Caco-2 (cell line): ENCODE measurements at regions not wholly inside any gene's neighbourhood (a gene's known extent, or its start where the extent isn't known, plus 50 kb on each side); places are given as distances from the start of the nearest gene placed in this dataset.

Experiments used
- BruUV-seq: library from RNA; stranded (reverse); fragments of 400-500 nt; replicated peaks from 2 replicates; lab custom pipeline; 2021; lab: Mats Ljungman, UMichigan
- CTCF ChIA-PET: fragments of 300-600 bp; sonication (Branson Sonifier 250); formaldehyde crosslinking; loops from one replicate; lab custom pipeline; 2022; ENCODE audit warnings: antibody characterized with exemption; lab: Charles Lee
- POLR2A ChIA-PET: fragments of 300-600 bp; sonication (Branson Sonifier 250); formaldehyde crosslinking; loops from one replicate; lab custom pipeline; 2022; ENCODE audit warnings: antibody characterized with exemption; lab: Charles Lee
- DNase-seq, 2 experiments: peaks; one replicate each; pipeline versions ENCODE4 v3.0.0 to v3.0.0-alpha.2; 2020 to 2022
- H3K27me3 ChIP-seq: replicated peaks from 2 replicates; pipeline ENCODE4 v1.6.0; 2011; ENCODE audit warnings: low read length; ENCODE audit not compliant: control insufficient read depth, insufficient read depth
- H3K36me3 ChIP-seq: 2 replicates; pipeline ENCODE4 v1.5.1; 2011; ENCODE audit warnings: low read length; ENCODE audit not compliant: control insufficient read depth, insufficient read depth
- H3K4me1 ChIP-seq: fragments of 250-450 bp; sonication (Bioruptor Pico); 2 replicates; pipeline ENCODE4 v1.5.1; 2020; ENCODE audit warnings: mild to moderate bottlenecking
- H3K4me3 ChIP-seq: 2 replicates; pipeline ENCODE4 v1.5.1; 2011; ENCODE audit warnings: low read depth, mild to moderate bottlenecking, control low read depth, low read length
- H3K9me3 ChIP-seq: fragments of 250-450 bp; sonication (Bioruptor Pico); 2 replicates; pipeline ENCODE4 v1.5.1; 2020; ENCODE audit warnings: mild to moderate bottlenecking, moderate library complexity
- H3K27ac Mint-ChIP-seq: one replicate; pipeline ENCODE4 v1.8.0; 2022; ENCODE audit warnings: mixed read lengths; ENCODE audit not compliant: unreplicated experiment
- H3K27me3 Mint-ChIP-seq: one replicate; pipeline ENCODE4 v1.8.0; 2022; ENCODE audit warnings: mixed read lengths; ENCODE audit not compliant: insufficient read depth, unreplicated experiment
- H3K36me3 Mint-ChIP-seq: one replicate; pipeline ENCODE4 v1.8.0; 2022; ENCODE audit warnings: mild to moderate bottlenecking, mixed read lengths; ENCODE audit not compliant: insufficient read depth, unreplicated experiment
- H3K4me1 Mint-ChIP-seq: one replicate; pipeline ENCODE4 v1.8.0; 2022; ENCODE audit warnings: low read depth, mixed read lengths; ENCODE audit not compliant: unreplicated experiment
- H3K4me3 Mint-ChIP-seq: one replicate; pipeline ENCODE4 v1.8.0; 2022; ENCODE audit warnings: mild to moderate bottlenecking, moderate library complexity, mixed read lengths; ENCODE audit not compliant: unreplicated experiment
- H3K9me3 Mint-ChIP-seq: one replicate; pipeline ENCODE4 v1.8.0; 2022; ENCODE audit warnings: mixed read lengths; ENCODE audit not compliant: unreplicated experiment
- intact Hi-C: fragments of 100-400 bp; cut with micrococcal nuclease; formaldehyde crosslinking; loops from one replicate; pipeline ENCODE4 v1.10.0; 2022; ENCODE audit not compliant: unreplicated experiment
- TF ChIP-seq, protein P1 (sequence below), 2 experiments: fragments of 200-600 bp in 1 of 2; IDR thresholded peaks; 1 replicate in 1 of 2; 2 replicates in 1 of 2; pipeline versions ENCODE4 v1.5.1 to v1.8.0; 2011 to 2022; ENCODE audit warnings: antibody characterized with exemption in 1 of 2, control low read depth in 1 of 2, inconsistent platforms in 1 of 2, low read depth in 1 of 2, low read length in 1 of 2, mild to moderate bottlenecking in 1 of 2, moderate library complexity in 1 of 2; ENCODE audit not compliant: insufficient read depth in 1 of 2, severe bottlenecking in 1 of 2, unreplicated experiment in 1 of 2

GRCh38 chr6:68575765-68576439 lies 59.2 kb upstream of the ADGRB3 start:
- peak; percentile 2 to 33 for DNase-seq

DNA sequence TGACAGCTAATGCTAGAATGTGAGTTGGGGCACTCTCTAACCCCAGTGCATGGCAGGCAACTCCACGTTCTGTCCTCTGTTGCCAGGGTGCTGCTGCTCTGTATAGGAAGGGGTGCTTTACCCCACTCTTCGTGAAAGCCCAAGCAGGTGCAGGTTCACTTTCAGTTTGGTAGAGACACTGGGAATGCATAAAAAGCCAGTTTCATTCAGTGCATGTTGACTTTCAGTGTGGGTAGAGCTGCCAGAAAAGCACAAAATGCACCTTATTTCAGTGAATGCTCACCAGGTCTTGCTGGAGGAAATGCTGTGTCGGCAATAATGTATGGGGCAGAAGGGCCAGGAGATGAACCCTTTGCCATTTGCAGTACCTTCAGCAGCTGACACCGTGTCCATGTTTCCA lies 62.1 kb upstream of the ADGRB3 start:
- 0 out of 2 replicates have a peak, but pooled peaks cover 6% of the 10 kb centered on the region for H3K9me3 ChIP-seq
- CTCF ChIA-PET = interaction anchor here (0.5 kb wide), 1 partner anchor 254 kb away, joined by 3 read pairs; no protein-coding TSS in a partner anchor
- H3K9me3 Mint-ChIP-seq = no peaks in the 10 kb centered on the region

More at GRCh38 chr6:68575765-68576439, 59.2 kb upstream of the ADGRB3 start:
- no peak overlapping the region for H3K4me3 ChIP-seq
- no peaks in the 10 kb centered on the region for H3K4me1 ChIP-seq
- no peaks in the 10 kb centered on the region for H3K36me3 ChIP-seq
- no peaks in the 10 kb centered on the region for H3K36me3 Mint-ChIP-seq
- BruUV-seq = no TSS peak
- no peaks in the 10 kb centered on the region for H3K9me3 Mint-ChIP-seq
- H3K27ac Mint-ChIP-seq = no peak overlapping the region
- H3K9me3 ChIP-seq = no peaks in the 10 kb centered on the region
- intact Hi-C loops = loop anchor here (10.0 kb wide), 1 partner anchor 231 kb away; no protein-coding TSS in a partner anchor
- no peak overlapping the region for H3K4me3 Mint-ChIP-seq
- no peaks in the 10 kb centered on the region for H3K27me3 ChIP-seq
- H3K4me1 Mint-ChIP-seq = no peaks in the 10 kb centered on the region
- ChIA-PET POLR2A (interaction anchor here (0.6 kb wide), 1 partner anchor 1839 kb away, joined by 4 read pairs; no protein-coding TSS in a partner anchor), CTCF (no interaction called here)
- TF ChIP-seq, protein P1, sequence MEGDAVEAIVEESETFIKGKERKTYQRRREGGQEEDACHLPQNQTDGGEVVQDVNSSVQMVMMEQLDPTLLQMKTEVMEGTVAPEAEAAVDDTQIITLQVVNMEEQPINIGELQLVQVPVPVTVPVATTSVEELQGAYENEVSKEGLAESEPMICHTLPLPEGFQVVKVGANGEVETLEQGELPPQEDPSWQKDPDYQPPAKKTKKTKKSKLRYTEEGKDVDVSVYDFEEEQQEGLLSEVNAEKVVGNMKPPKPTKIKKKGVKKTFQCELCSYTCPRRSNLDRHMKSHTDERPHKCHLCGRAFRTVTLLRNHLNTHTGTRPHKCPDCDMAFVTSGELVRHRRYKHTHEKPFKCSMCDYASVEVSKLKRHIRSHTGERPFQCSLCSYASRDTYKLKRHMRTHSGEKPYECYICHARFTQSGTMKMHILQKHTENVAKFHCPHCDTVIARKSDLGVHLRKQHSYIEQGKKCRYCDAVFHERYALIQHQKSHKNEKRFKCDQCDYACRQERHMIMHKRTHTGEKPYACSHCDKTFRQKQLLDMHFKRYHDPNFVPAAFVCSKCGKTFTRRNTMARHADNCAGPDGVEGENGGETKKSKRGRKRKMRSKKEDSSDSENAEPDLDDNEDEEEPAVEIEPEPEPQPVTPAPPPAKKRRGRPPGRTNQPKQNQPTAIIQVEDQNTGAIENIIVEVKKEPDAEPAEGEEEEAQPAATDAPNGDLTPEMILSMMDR (IDR thresholded peaks at IDR 0.05; ENCODE audit: insufficient read depth in 1 of 2, low read depth in 1 of 2, low read length in 1 of 2, severe bottlenecking in 1 of 2, unreplicated experiment in 1 of 2) = no peak
- peaks cover 5% of the 10 kb centered on the region for H3K27me3 Mint-ChIP-seq

GRCh38 chr6:68572525-68572924 lies 62.6 kb upstream of the ADGRB3 start:
- H3K27me3 Mint-ChIP-seq = no peaks in the 10 kb centered on the region
- POLR2A ChIA-PET = no interaction called here
- no peak overlapping the region for H3K27ac Mint-ChIP-seq
- intact Hi-C loops = loop anchor here (1.0 to 10.0 kb wide), 3 partner anchors 65 to 228 kb away; partner anchors contain the start of gene ADGRB3
- no peaks in the 10 kb centered on the region for H3K4me1 Mint-ChIP-seq
- Histone ChIP-seq H3K27me3 (no peaks in the 10 kb centered on the region), H3K4me3 (no peak overlapping the region), H3K4me1 (no peaks in the 10 kb centered on the region), H3K36me3 (no peaks in the 10 kb centered on the region), H3K9me3 (0 out of 2 replicates have a peak, but pooled peaks cover 7% of the 10 kb centered on the region)
- no peaks in the 10 kb centered on the region for H3K9me3 Mint-ChIP-seq
- CTCF ChIA-PET = interaction anchor here (0.5 kb wide), 1 partner anchor 255 kb away, joined by 3 read pairs; no protein-coding TSS in a partner anchor
- TF ChIP-seq, protein P1 (IDR thresholded peaks at IDR 0.05; ENCODE audit: insufficient read depth in 1 of 2, low read depth in 1 of 2, low read length in 1 of 2, severe bottlenecking in 1 of 2, unreplicated experiment in 1 of 2) = peak; percentile 41 to 58
- H3K4me3 Mint-ChIP-seq = no peak overlapping the region
- peak; percentile 49 to 54 for DNase-seq
- BruUV-seq = no TSS peak
- no peaks in the 10 kb centered on the region for H3K36me3 Mint-ChIP-seq

More for the DNA sequence above, 62.1 kb upstream of the ADGRB3 start:
- Mint-ChIP-seq H3K27ac (no peak overlapping the region), H3K4me3 (no peak overlapping the region), H3K4me1 (no peaks in the 10 kb centered on the region), H3K27me3 (no peaks in the 10 kb centered on the region), H3K36me3 (no peaks in the 10 kb centered on the region)
- Histone ChIP-seq H3K4me3 (no peak overlapping the region), H3K27me3 (no peaks in the 10 kb centered on the region), H3K4me1 (no peaks in the 10 kb centered on the region), H3K36me3 (no peaks in the 10 kb centered on the region)
- TF ChIP-seq, protein P1 (IDR thresholded peaks at IDR 0.05; ENCODE audit: insufficient read depth in 1 of 2, low read depth in 1 of 2, low read length in 1 of 2, severe bottlenecking in 1 of 2, unreplicated experiment in 1 of 2) = no peak
- BruUV-seq = no TSS peak
- DNase-seq = no peak
- POLR2A ChIA-PET = no interaction called here
- intact Hi-C loops = loop anchor here (1.0 to 10.0 kb wide), 3 partner anchors 64 to 228 kb away; partner anchors contain the start of gene ADGRB3
